GM13976 (cell line): ENCODE measurements at regions not wholly inside any gene's neighbourhood (a gene's known extent, or its start where the extent isn't known, plus 50 kb on each side); places are given as distances from the start of the nearest gene placed in this dataset.
"Not testable (repeated sequence)": the region's sequence is repeated elsewhere in the genome, so short reads cannot be mapped to it uniquely, and the experiment has no call there.

Source experiments
- DNase-seq: peaks from one replicate; pipeline ENCODE4 v3.0.0; 2012; ENCODE audit warnings: low spot score
- CTCF ChIP-seq: IDR thresholded peaks from 2 replicates; pipeline ENCODE4 v1.5.1; 2012; ENCODE audit warnings: borderline replicate concordance, mild to moderate bottlenecking; ENCODE audit not compliant: insufficient read depth; ENCODE audit errors: extremely low read depth, missing control alignments, control extremely low read depth
- in situ Hi-C: fragments of 300-500 bp; cut with MboI; formaldehyde crosslinking; loops from one replicate; pipeline ENCODE4 v1.12.0; 2022; ENCODE audit warnings: low sequenced_read_pairs, mixed read lengths, inconsistent platforms; ENCODE audit not compliant: unreplicated experiment

DNA sequence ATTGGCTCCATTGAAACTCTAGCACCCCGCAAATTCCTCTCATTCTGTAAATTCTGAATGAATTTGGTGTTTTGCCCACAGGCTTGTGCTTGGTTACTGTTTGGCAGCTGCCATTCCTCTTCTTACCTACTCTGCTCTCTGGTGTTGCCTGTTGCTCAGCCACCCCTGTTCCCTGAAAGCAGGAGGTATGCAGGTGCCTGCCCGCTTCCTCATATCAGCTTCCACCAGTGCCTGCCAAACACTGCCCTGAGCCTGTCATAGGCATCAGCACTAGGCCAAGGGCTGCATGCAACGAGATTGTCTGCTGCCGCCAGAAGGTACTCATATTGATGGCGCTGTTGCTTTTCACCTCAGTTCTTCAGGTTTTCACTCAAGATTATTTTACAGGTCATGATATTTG is 978.1 kb downstream of the C4orf33 start:
- no peak for TF ChIP-seq CTCF
- DNase-seq, result no peak
- in situ Hi-C loops, result no loop called here

GRCh38 chr4:130077275-130077674 is 981.3 kb downstream of the C4orf33 start:
- DNase-seq, result no peak
- in situ Hi-C loops, result no loop called here
- TF ChIP-seq CTCF, result no peak

DNA sequence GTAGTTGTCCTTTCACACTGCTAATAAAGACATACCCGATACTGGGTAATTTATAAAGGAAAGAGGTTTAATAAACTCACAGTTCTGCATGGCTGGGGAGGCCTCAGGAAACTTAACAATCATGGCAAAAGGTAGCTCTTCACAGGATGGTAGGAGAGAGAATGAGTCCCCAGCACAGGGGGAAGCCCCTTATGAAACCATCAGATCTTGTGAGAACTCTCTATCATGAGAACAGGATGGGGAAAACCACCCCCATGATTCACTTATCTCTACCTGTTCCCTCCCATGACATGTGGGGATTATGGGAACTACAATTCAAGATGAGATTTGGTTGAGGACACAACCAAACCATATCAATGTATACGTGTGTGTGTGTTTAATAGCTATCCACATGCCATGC is 983.1 kb downstream of the C4orf33 start:
- in situ Hi-C loops, result not testable (repeated sequence)

GRCh38 chr4:130080872-130081451 is 985.0 kb downstream of the C4orf33 start:
- in situ Hi-C loops, result no loop called here
- no peak for DNase-seq
- TF ChIP-seq CTCF, result no peak

More for the DNA sequence above, 983.1 kb downstream of the C4orf33 start:
- not testable (repeated sequence) for DNase-seq

DNA sequence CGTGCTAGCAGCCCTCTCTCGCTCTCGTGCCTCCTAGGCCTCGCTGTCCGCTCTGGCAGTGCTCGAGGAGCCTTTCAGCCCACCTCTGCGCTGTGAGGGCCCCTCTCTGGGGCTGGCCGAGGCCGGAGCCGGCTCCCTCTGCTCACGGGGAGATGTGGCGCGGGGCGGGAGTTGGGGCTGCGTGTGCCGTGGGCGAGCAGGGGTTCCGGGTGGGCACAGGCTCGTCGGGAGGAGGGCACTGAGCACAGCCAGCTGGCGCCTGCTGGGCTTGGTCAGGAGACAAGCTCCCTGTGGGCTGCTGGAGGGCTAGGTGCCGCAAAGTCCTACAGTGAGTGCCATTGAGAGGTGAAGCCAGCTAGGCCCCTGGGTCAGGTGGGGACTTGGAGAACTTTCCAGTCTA is 994.5 kb downstream of the C4orf33 start:
- in situ Hi-C loops, result no loop called here
- DNase-seq, result no peak
- no peak for TF ChIP-seq CTCF

DNA sequence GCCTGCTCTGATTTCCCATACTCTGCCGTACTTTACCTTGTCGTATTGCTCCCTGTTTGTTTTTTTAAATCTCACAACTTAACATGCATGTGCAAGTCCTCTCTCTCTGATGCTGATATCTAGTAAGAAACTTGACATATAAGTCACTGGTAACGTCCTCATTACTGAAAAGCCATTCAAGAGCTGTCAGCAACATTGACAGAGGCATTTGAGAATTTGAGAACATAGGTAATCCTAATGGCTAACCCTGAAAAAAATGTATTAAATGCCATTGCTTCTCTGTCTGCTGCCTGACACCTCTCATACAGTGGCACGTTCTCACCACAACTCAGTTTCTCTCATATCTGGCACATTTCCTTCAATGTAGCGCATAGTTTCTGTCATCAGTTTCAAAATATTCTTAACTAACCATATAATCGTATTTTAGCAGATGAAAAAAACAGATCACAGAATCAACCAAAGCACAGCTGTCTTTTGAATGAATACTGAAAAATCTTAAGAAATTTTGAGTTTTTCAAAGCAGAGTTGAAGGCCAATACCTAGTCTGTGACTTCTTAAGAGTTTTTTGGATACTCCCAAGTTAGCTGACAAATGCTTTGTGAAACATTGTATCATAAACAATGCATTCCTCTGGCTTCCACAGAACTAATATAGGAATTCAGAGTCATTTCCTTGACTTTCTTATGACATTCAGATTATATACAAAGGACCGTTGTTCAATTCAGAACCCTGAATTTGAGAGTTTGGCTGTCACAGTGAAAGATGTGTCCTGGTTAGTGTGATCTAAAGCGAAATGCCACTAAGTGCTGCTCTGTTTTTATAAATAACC is 996.4 kb downstream of the C4orf33 start:
- in situ Hi-C loops, result no loop called here
- no peak for DNase-seq
- no peak for TF ChIP-seq CTCF

DNA sequence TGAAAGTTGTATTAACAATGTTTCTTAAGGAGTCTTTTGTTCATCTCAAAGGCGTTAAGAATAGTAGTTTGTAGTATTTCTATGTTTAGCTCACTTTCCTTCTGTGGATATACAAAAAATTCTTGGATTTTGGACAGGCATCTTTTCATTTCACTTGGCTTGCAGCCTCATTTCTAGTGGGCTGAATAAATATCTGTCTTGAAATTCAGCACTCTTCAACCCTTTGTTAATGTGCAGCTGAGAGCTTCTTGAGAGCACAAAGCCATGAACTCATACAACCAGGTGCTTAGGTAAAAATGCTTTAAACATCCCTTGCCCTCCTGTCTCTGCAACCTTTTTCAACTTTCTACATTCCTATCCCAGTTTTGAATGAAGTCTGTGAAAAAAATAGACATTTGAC is 1003.2 kb downstream of the C4orf33 start:
- DNase-seq, result no peak
- in situ Hi-C loops, result no loop called here
- TF ChIP-seq CTCF, result no peak
